Suprapubic skin (tissue), 3 donors: ENCODE measurements at regions not wholly inside any gene's neighbourhood (a gene's known extent, or its start where the extent isn't known, plus 50 kb on each side); places are given as distances from the start of the nearest gene placed in this dataset.

ENCODE experiments used
- POLR2A ChIP-seq, 2 donors: fragments of 450-650 bp; IDR thresholded peaks; one replicate each; pipeline ENCODE4 v1.6.1; 2017; ENCODE audit warnings: antibody characterized with exemption in 2 of 2, mild to moderate bottlenecking in 2 of 2, moderate library complexity in 2 of 2
- TF ChIP-seq, protein P1 (sequence below), 2 donors: fragments of 200-600 bp in 1 of 2; fragments of 450-650 bp in 1 of 2; sonication (generic) in 1 of 2; IDR thresholded peaks; one replicate each; pipeline ENCODE4 v1.5.1; 2016 to 2019; ENCODE audit warnings: antibody characterized with exemption in 2 of 2, mild to moderate bottlenecking in 1 of 2, moderate library complexity in 1 of 2

DNA sequence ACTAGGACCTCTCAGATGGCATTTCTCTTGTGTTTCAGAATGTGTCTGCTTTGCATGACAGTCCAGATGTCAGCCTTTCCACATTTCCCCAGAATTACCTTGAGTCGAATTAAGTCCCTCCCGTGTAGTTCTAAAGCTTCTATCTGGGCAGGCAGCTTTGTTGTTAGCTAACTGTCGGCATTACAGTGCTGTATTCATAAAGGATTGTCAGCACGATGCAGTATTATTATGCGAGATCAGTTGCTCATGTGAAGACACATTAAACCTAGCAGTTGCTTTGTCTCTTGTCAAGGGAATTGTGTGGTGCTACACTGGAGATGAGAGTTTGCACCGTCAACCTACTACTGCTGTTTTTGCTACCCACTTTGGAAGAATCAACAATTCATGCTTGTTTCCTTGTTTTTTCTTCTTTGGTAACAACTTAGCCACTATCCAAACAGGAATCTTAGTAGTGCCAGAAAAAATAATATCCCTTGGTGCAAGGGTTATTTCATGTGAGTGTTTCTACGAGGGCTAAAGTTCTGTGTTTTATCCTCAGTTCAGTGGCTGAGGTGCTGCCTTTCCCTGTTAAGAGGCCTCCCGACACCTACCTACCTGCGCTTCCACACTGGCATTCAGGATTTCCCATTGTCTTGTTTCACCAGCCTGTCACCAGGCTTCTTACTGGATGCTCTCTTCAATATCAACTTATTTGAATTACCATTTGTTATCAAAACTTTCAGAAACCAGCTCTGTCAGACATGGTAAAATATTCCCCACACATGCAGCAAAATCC lies 297.9 kb upstream of the G2E3 start:
- TF ChIP-seq, protein P1, sequence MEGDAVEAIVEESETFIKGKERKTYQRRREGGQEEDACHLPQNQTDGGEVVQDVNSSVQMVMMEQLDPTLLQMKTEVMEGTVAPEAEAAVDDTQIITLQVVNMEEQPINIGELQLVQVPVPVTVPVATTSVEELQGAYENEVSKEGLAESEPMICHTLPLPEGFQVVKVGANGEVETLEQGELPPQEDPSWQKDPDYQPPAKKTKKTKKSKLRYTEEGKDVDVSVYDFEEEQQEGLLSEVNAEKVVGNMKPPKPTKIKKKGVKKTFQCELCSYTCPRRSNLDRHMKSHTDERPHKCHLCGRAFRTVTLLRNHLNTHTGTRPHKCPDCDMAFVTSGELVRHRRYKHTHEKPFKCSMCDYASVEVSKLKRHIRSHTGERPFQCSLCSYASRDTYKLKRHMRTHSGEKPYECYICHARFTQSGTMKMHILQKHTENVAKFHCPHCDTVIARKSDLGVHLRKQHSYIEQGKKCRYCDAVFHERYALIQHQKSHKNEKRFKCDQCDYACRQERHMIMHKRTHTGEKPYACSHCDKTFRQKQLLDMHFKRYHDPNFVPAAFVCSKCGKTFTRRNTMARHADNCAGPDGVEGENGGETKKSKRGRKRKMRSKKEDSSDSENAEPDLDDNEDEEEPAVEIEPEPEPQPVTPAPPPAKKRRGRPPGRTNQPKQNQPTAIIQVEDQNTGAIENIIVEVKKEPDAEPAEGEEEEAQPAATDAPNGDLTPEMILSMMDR (IDR thresholded peaks at IDR 0.05) = no peak
- no peak for TF ChIP-seq POLR2A (IDR thresholded peaks at IDR 0.05)
